ENCODE measurements at regions not wholly inside any gene's neighbourhood (a gene's known extent, or its start where the extent isn't known, plus 50 kb on each side); places are given as distances from the start of the nearest gene placed in this dataset.

- Histone ChIP-seq H3F3A (ENCODE audit: low read depth) (no peaks in the 10 kb centered on the region), H3K36me3 (no peaks in the 10 kb centered on the region), H3K4me3 (no peak overlapping the region), H3K4me2 (no peak overlapping the region), H4K20me1 (ENCODE audit: low read depth) (no peaks in the 10 kb centered on the region), H3K4me1 (peaks cover 15% of the 10 kb centered on the region), H3K27ac (no peak overlapping the region), H3K9ac (no peak overlapping the region), H3K79me2 (ENCODE audit: low read depth) (no peaks in the 10 kb centered on the region), H2AFZ (replicated peaks) (no peak overlapping the region), H3K27me3 (no peaks in the 10 kb centered on the region), H3K9me3 (ENCODE audit: low read depth) (no peaks in the 10 kb centered on the region)
- Mint-ChIP-seq H3K4me3 (no peak overlapping the region), H3K27me3 (ENCODE audit: insufficient read depth, low read depth) (peaks cover 2% of the 10 kb centered on the region), H3K27ac (no peak overlapping the region), H3K9me3 (peaks cover 3% of the 10 kb centered on the region), H3K36me3 (no peaks in the 10 kb centered on the region), H3K4me1 (peaks cover 22% of the 10 kb centered on the region)
- DNase-seq (ENCODE audit: low spot score): no peak
- TF ChIP-seq EZH2 (IDR thresholded peaks at IDR 0.05) (no peak), EZH2phosphoT487 (IDR thresholded peaks at IDR 0.05) (no peak), CTCF (IDR thresholded peaks at IDR 0.05) (no peak)
Observed at GRCh38 chr9:82171271-82171670, 182.7 kb downstream of the SPATA31D1 start.

- H3K4me3 Mint-ChIP-seq: no peak overlapping the region
- peak overlapping the region; percentile 19 for H3K27ac Mint-ChIP-seq
- TF ChIP-seq EZH2 (IDR thresholded peaks at IDR 0.05) (no peak), EZH2phosphoT487 (IDR thresholded peaks at IDR 0.05) (no peak), CTCF (IDR thresholded peaks at IDR 0.05) (no peak)
- Histone ChIP-seq H3K9ac (no peak overlapping the region), H3K4me2 (no peak overlapping the region), H3K4me3 (no peak overlapping the region), H3K27ac (no peak overlapping the region), H3K9me3 (ENCODE audit: low read depth) (no peaks in the 10 kb centered on the region), H3K27me3 (no peaks in the 10 kb centered on the region), H4K20me1 (ENCODE audit: low read depth) (no peaks in the 10 kb centered on the region), H3K4me1 (peaks cover 6% of the 10 kb centered on the region), H3K79me2 (ENCODE audit: low read depth) (no peaks in the 10 kb centered on the region), H3K36me3 (no peaks in the 10 kb centered on the region), H2AFZ (replicated peaks) (peak overlapping the region; percentile 48), H3F3A (ENCODE audit: low read depth) (no peaks in the 10 kb centered on the region)
- H3K9me3 Mint-ChIP-seq: peaks cover 2% of the 10 kb centered on the region
- no peaks in the 10 kb centered on the region for H3K4me1 Mint-ChIP-seq
- peaks cover 3% of the 10 kb centered on the region for H3K27me3 Mint-ChIP-seq (ENCODE audit: insufficient read depth, low read depth)
- H3K36me3 Mint-ChIP-seq: peaks cover 2% of the 10 kb centered on the region
- no peak for DNase-seq (ENCODE audit: low spot score)
Observed at GRCh38 chr9:82180711-82181110, 192.1 kb downstream of the SPATA31D1 start.

- H3K4me3 Mint-ChIP-seq: no peak overlapping the region
- no peaks in the 10 kb centered on the region for H3K36me3 Mint-ChIP-seq
- no peak for DNase-seq (ENCODE audit: low spot score)
- Histone ChIP-seq H3K27ac (no peak overlapping the region), H3K4me1 (peaks cover 6% of the 10 kb centered on the region), H3K27me3 (no peaks in the 10 kb centered on the region), H4K20me1 (ENCODE audit: low read depth) (no peaks in the 10 kb centered on the region), H3K36me3 (no peaks in the 10 kb centered on the region), H3K4me2 (no peak overlapping the region), H3K79me2 (ENCODE audit: low read depth) (no peaks in the 10 kb centered on the region), H3K9ac (no peak overlapping the region), H3K4me3 (no peak overlapping the region), H2AFZ (replicated peaks) (no peak overlapping the region), H3K9me3 (ENCODE audit: low read depth) (no peaks in the 10 kb centered on the region), H3F3A (ENCODE audit: low read depth) (no peaks in the 10 kb centered on the region)
- peaks cover 3% of the 10 kb centered on the region for H3K27me3 Mint-ChIP-seq (ENCODE audit: insufficient read depth, low read depth)
- no peaks in the 10 kb centered on the region for H3K4me1 Mint-ChIP-seq
- no peak for TF ChIP-seq EZH2phosphoT487 (IDR thresholded peaks at IDR 0.05)
- no peak for TF ChIP-seq CTCF (IDR thresholded peaks at IDR 0.05)
- TF ChIP-seq EZH2 (IDR thresholded peaks at IDR 0.05): no peak
- H3K9me3 Mint-ChIP-seq: no peaks in the 10 kb centered on the region
- no peak overlapping the region for H3K27ac Mint-ChIP-seq
Observed at GRCh38 chr9:82183181-82183860, 194.7 kb downstream of the SPATA31D1 start.
